MM.1S (cell line): ENCODE measurements at regions not wholly inside any gene's neighbourhood (a gene's known extent, or its start where the extent isn't known, plus 50 kb on each side); places are given as distances from the start of the nearest gene placed in this dataset.

ENCODE experiments used
- DNase-seq: peaks from one replicate; pipeline ENCODE4 v3.0.0-alpha.2; 2015
- H2AFZ ChIP-seq: fragments of 300-600 bp; sonication (generic); 2 replicates; pipeline ENCODE4 v1.6.0; 2016; ENCODE audit warnings: antibody characterized with exemption, low read length
- H3F3A ChIP-seq: fragments of 300-600 bp; sonication (generic); 2 replicates; pipeline ENCODE4 v1.6.1; 2016; ENCODE audit warnings: mild to moderate bottlenecking, antibody characterized with exemption, low read length, moderate library complexity, mixed read lengths; ENCODE audit not compliant: insufficient read depth
- H3K27ac ChIP-seq: fragments of 300-600 bp; sonication (generic); 2 replicates; pipeline ENCODE4 v1.5.1; 2016; ENCODE audit warnings: mild to moderate bottlenecking, low read length
- H3K27me3 ChIP-seq: fragments of 300-600 bp; sonication (generic); replicated peaks from 2 replicates; pipeline ENCODE4 v1.6.0; 2016; ENCODE audit warnings: low read length; ENCODE audit not compliant: insufficient read depth
- H3K36me3 ChIP-seq: fragments of 300-600 bp; sonication (generic); replicated peaks from 2 replicates; pipeline ENCODE4 v1.6.1; 2016; ENCODE audit warnings: mild to moderate bottlenecking, low read length, mixed read lengths; ENCODE audit not compliant: insufficient read depth
- H3K4me1 ChIP-seq: fragments of 300-600 bp; sonication (generic); 2 replicates; pipeline ENCODE4 v1.6.1; 2016; ENCODE audit warnings: low read length, mixed read lengths
- H3K4me2 ChIP-seq: fragments of 300-600 bp; sonication (generic); 2 replicates; pipeline ENCODE4 v1.6.0; 2016; ENCODE audit warnings: low read depth, low read length
- H3K4me3 ChIP-seq: fragments of 300-600 bp; sonication (generic); 2 replicates; pipeline ENCODE4 v1.5.1; 2016; ENCODE audit warnings: low read length, mixed read lengths
- H3K79me2 ChIP-seq: fragments of 300-600 bp; sonication (generic); 2 replicates; pipeline ENCODE4 v1.6.1; 2016; ENCODE audit warnings: mixed run types, low read length, mixed read lengths
- H3K9ac ChIP-seq: fragments of 300-600 bp; sonication (generic); 2 replicates; pipeline ENCODE4 v1.6.1; 2016; ENCODE audit warnings: low read length, mixed read lengths
- H3K9me2 ChIP-seq: fragments of 300-600 bp; sonication (generic); replicated peaks from 2 replicates; pipeline ENCODE4 v1.6.1; 2016; ENCODE audit warnings: mild to moderate bottlenecking, low read length, mixed read lengths; ENCODE audit not compliant: insufficient read depth
- H3K9me3 ChIP-seq: fragments of 300-600 bp; sonication (generic); replicated peaks from 2 replicates; pipeline ENCODE4 v1.6.1; 2016; ENCODE audit warnings: mild to moderate bottlenecking, low read length, mixed read lengths; ENCODE audit not compliant: insufficient read depth
- H4K20me1 ChIP-seq: fragments of 300-600 bp; sonication (generic); 2 replicates; pipeline ENCODE4 v1.6.1; 2016; ENCODE audit warnings: mild to moderate bottlenecking, low read length, moderate library complexity, mixed read lengths; ENCODE audit not compliant: insufficient read depth
- CTCF ChIP-seq: fragments of 300-600 bp; sonication (generic); IDR thresholded peaks from 2 replicates; pipeline ENCODE4 v1.5.1; 2016; ENCODE audit warnings: antibody characterized with exemption, low read length, mixed read lengths
- EZH2 ChIP-seq: fragments of 300-600 bp; sonication (generic); optimal IDR thresholded peaks from 2 replicates; pipeline ENCODE3; 2017; ENCODE audit warnings: low read depth, mild to moderate bottlenecking, antibody characterized with exemption, low read length, mixed read lengths
- EZH2phosphoT487 ChIP-seq: fragments of 300-600 bp; sonication (generic); IDR thresholded peaks from 2 replicates; pipeline ENCODE4 v1.6.1; 2018; ENCODE audit warnings: antibody characterized with exemption, low read length

DNA sequence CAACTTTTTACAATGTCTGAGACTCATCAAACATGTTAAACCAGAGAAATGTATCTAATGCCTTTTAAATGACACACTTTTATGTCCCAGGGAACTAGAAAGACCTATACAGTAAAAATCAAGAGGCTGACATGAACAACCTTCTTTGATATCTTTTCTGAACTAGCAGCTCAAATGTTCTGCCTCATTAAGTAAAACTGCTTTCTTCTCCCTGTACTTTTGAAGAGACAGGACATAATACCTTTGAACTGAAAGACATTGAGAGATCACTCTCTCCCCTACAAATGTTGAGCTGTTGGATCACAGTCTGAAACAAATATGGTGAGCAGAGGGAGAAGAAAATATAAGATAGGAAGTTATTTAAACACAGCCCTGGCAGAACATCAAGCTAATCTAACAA, 123.0 kb downstream of the FAM181B start:
- Histone ChIP-seq H3K4me3 (no peak overlapping the region), H3K36me3 (no peaks in the 10 kb centered on the region), H3K79me2 (no peaks in the 10 kb centered on the region), H3K9ac (no peak overlapping the region), H4K20me1 (no peaks in the 10 kb centered on the region), H3K9me2 (no peaks in the 10 kb centered on the region), H2AFZ (no peak overlapping the region), H3K4me1 (no peaks in the 10 kb centered on the region), H3K27me3 (no peaks in the 10 kb centered on the region), H3K4me2 (no peak overlapping the region), H3K27ac (no peak overlapping the region), H3F3A (no peaks in the 10 kb centered on the region), H3K9me3 (no peaks in the 10 kb centered on the region)
- TF ChIP-seq CTCF, result no peak
- TF ChIP-seq EZH2, result no peak
- no peak for TF ChIP-seq EZH2phosphoT487
- DNase-seq, result no peak

DNA sequence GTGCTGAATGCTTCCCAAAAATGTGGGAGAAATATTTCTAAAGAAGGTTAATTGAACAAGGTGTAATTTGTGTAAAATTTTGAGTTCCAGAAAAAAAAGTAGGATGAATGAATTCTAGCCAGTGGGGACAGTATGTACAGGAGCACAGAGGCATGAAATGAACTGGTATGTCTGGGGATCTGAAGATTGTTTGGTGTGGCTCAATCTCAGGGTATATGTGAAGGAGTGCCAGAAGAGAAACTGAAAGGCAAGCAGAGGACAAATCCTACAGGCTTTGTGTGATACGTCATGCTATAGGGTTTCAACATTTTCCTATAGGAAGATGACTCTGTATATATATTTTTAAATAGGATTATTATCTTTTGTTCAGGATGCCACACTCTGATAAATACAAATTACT, 126.9 kb downstream of the FAM181B start:
- no peaks in the 10 kb centered on the region for H3K36me3 ChIP-seq
- no peak overlapping the region for H3K4me3 ChIP-seq
- no peak overlapping the region for H3K27ac ChIP-seq
- H3K9me3 ChIP-seq, result no peaks in the 10 kb centered on the region
- no peak overlapping the region for H2AFZ ChIP-seq
- TF ChIP-seq EZH2, result no peak
- no peak for TF ChIP-seq CTCF
- TF ChIP-seq EZH2phosphoT487, result no peak
- no peak for DNase-seq
- H4K20me1 ChIP-seq, result no peaks in the 10 kb centered on the region
- no peak overlapping the region for H3K9ac ChIP-seq
- no peaks in the 10 kb centered on the region for H3K79me2 ChIP-seq
- no peaks in the 10 kb centered on the region for H3K4me1 ChIP-seq
- no peaks in the 10 kb centered on the region for H3K9me2 ChIP-seq
- no peaks in the 10 kb centered on the region for H3F3A ChIP-seq
- no peak overlapping the region for H3K4me2 ChIP-seq
- no peaks in the 10 kb centered on the region for H3K27me3 ChIP-seq

DNA sequence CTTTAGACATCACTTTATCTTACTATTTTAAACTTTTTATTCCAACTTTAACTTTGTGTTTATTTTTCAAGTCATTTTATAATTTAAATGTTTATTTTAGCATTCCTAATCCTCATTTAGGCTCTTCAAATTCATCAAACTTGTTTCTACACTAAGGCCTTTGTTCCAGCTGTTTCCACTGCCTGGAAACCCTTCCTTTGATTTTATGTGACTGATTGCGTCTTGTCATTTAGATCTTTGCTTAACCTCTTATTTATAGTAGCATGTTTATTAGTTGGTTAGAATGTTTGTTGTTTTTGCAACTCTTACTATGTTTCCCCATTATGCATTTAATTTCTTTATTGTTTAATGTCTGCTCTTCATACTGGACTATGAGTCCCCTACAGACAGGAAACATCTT, 132.0 kb downstream of the FAM181B start:
- H3K9me2 ChIP-seq, result no peaks in the 10 kb centered on the region
- no peaks in the 10 kb centered on the region for H3K4me1 ChIP-seq
- no peaks in the 10 kb centered on the region for H3K27me3 ChIP-seq
- no peaks in the 10 kb centered on the region for H3K79me2 ChIP-seq
- TF ChIP-seq EZH2phosphoT487 (no peak), EZH2 (no peak), CTCF (no peak)
- no peaks in the 10 kb centered on the region for H4K20me1 ChIP-seq
- no peak overlapping the region for H3K27ac ChIP-seq
- no peaks in the 10 kb centered on the region for H3K36me3 ChIP-seq
- H3K4me3 ChIP-seq, result no peak overlapping the region
- H3K9me3 ChIP-seq, result no peaks in the 10 kb centered on the region
- no peak overlapping the region for H3K9ac ChIP-seq
- no peaks in the 10 kb centered on the region for H3F3A ChIP-seq
- H2AFZ ChIP-seq, result no peak overlapping the region
- H3K4me2 ChIP-seq, result no peak overlapping the region
- no peak for DNase-seq

- Histone ChIP-seq H3K4me2 (no peak overlapping the region), H3K79me2 (no peaks in the 10 kb centered on the region), H2AFZ (no peak overlapping the region), H3K9ac (no peak overlapping the region), H4K20me1 (no peaks in the 10 kb centered on the region), H3K27ac (no peak overlapping the region), H3K4me3 (no peak overlapping the region), H3K9me3 (no peaks in the 10 kb centered on the region), H3K27me3 (no peaks in the 10 kb centered on the region), H3K4me1 (no peaks in the 10 kb centered on the region), H3F3A (no peaks in the 10 kb centered on the region), H3K9me2 (no peaks in the 10 kb centered on the region), H3K36me3 (no peaks in the 10 kb centered on the region)
- TF ChIP-seq EZH2 (no peak), EZH2phosphoT487 (no peak), CTCF (no peak)
- DNase-seq, result no peak
Measured at GRCh38 chr11:82599836-82600235, 133.8 kb downstream of the FAM181B start.
